Skin of body (tissue), 1 donor: ENCODE measurements at regions not wholly inside any gene's neighbourhood (a gene's known extent, or its start where the extent isn't known, plus 50 kb on each side); places are given as distances from the start of the nearest gene placed in this dataset.

Experiments
- DNase-seq: peaks from one replicate; lab custom pipeline; 2025; lab: John Stamatoyannopoulos, UW

DNA sequence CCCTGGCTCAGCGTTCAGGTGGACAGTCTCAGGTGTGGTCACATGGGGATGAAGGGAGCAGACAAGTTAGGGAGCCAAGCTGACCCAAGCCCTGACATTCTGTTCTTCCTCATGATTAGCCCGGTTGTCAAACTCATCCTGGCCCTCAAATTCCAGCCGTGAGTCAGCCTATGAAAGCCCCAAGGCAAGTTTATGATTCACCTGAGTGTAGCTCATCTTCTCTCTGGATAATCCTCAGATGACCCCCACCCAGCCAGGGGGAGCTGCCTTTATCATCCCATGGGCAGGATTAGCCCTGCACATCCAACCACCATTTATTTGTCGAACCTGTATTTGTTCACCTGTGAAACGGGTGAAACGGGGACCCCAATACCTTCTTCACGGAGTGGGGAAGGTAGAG lies 161.9 kb downstream of the DHX35 start:
- DNase-seq = no peak

DNA sequence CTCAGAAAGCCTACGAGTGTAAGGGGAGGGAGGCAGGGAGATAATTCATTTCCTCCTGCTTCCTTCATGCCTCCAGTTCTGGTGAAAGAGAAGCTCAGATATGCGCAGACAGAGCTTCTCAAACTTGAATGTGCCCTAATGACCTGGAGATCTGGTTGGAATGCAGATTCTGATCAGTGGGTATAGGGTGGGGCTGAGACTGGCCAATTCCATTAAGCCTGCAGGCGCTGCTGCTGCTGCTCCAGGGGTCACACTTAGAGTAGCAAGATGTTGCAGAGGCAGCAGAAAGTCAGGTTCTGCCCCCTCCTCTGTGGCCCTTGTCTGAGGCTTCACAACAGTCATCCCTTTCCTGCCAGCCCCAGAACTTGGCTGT lies 161.0 kb downstream of the DHX35 start:
- no peak for DNase-seq

DNA sequence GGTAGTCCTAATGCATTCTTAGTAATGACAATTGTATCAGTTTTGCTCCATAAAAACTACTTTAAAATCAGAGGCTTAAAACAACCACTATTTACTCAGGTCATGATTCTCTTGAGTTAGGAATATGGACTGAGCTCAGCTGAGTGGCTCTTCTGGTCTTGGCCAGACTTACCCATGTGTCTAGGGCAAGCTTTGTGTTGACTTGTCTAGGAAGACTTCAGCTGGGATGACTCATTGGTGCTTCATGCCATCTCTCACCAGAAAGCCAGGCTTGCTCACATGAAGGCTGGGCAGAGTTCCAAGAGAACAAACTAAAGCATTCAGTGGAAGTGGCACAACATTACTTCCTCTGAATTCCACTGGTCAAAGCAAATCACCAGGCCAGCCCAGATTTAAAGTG lies 155.3 kb downstream of the DHX35 start:
- DNase-seq = no peak

DNA sequence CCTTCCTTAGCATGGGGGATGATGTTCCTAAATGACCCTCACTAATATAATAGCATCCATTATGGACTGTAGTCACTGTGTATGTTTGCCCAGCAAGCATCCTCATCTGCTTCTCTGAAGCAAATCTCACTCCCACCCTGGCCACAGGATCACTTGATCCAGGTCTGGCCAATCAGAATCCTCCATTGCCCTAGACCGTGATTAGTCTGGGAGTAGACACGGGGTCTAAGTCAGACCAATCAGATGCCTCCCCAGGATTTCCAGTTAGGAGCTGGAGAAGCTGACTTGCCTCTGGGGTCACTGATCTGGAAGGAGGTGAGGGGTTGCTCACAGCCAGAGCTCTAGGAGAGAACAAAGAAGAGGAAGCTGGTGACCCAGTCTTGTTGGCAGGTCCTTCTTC lies 153.9 kb downstream of the DHX35 start:
- no peak for DNase-seq

DNA sequence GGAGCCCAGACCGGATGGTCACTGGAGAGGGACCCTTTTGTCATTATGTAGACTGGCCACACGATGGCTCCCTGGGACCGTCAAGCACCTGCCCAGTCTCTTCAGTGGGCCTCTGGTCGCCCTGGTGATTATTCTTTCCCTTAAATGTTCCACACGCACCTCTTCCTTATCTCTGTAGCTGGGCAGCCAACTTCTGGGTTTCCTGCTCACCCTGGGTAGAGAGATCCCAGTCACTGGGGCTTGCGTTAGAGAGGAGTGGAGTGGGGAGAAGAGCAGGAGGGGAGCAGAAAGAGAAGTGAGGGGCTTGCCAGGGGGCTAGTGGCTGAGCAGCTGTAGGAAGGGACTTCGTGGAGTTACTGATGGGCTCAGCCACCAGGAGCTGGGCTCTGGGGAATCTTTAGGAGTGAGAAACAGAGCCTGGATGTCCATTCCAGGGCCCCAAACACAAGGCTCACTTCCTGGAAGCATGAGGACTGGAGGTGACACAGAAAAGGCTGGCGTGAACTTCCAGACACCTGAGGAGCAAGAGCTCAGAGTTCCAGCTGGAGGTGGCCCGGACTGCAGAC lies 150.1 kb downstream of the DHX35 start:
- no peak for DNase-seq

DNA sequence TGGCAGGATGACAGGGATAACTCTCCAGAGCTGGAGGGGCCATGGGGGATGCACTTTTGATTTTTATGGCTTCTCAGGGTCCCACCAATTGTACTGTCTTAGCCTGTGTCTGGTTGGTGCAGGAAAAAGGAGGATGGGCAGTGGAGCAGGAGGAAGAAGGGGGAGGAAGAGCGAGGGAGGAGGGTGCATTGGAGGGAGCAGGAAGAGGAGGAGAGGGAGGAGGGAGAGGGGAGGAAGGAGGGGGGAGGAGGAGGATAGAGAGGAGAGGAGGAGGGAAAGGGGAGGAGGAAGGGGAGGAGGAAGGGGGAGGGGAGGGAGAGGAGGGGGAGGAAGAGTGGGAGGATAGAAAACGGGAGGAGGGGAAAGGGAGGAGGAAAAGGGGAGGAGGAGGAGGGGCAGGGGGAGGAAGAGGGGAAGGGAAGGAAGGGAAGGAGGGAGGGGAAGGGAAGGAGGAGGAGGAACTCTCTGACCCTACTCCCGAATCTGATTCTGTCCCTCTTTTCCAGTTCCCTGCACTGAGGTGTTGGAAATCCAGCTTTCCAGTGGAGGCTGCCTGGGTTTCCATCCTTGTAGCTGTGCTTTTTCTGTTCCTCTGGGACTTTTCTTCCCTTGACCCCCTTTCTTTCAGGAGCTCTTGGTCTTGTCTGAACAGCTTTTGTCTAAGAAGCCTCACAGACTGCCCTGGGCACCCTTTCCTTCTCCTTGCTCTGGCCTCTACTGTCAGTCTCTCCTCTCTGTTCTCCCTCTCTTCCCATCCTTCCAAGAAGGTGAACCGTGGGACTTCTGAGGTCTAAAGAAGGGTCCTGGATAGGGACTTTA lies 149.4 kb downstream of the DHX35 start:
- DNase-seq = no peak

DNA sequence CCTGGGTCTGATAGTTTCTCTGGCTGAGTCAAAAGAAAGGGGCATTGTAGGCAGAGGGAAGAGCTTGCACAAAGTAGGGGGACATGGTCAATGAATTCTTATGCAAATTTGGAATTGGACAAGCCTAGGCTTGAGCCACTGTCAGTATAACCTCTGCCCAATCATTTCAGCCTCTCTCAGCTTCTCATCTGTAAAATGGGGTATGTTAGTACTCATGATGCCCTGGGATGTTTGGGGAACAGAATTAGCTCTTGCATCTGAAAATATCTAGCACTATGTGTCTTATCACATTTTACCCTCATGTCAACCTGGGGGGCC lies 148.6 kb downstream of the DHX35 start:
- DNase-seq = no peak

DNA sequence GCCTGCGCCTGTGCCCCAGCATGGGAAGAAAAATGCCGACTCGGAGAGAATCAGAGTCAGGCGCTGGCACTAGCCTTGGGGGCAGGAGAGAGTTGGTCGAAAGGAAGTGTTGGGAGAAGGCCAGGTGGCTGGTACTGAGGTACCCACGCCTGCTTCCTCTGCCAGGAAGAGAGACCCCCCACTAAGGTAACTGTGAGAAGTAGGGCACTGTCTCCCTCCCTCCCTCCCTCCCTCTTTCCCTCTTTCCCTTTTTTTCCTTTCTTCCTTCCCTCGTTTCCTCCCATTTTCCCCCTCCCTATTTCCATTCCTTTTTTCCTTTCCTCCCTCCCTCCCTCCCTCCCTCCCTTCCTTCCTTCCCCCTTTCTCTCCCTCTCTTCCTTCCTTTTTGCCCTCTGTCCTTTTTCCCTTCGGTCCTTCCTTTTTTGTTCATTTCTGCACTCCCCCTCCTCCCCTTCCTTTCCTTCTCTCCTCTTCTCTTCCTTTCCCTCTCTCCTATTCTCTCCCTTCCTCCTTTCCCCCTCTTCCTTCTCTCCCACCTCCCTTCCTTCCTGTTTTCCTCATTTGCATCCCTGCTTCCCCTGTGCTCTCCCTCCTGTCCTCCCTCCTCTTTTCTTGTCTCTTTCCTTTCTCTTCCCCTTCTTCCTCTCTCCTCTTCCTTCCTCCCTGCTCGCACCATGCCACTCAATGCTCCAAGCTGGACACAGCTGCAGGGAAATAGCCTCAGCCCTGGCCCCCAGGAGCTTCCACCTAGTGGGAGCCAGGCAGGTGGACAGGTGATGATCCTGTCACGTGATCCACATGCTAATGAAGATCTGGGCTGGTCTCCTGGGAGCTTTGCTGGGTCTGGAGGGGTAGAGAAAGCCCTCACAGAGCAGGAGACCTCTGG lies 148.0 kb downstream of the DHX35 start:
- DNase-seq = no peak

DNA sequence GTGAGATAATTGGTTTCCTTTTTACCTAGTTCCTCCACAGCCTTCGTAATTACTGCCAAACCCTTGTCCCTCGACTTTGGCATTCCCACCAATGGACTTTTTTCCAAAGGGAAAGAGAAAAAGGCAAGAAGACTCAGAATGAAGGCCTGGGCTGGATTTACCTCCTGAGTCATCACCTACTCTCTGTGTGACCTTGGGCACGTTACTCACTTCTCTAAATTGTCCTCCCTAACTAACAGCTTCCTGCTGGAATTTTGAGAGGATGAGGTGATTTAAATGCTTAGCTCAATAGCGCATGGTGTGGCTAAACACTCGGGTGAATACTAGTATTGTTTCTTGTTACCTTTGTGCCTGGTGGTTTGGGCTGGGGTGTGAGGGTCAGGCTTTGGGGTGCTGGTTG lies 146.6 kb downstream of the DHX35 start:
- DNase-seq = no peak

DNA sequence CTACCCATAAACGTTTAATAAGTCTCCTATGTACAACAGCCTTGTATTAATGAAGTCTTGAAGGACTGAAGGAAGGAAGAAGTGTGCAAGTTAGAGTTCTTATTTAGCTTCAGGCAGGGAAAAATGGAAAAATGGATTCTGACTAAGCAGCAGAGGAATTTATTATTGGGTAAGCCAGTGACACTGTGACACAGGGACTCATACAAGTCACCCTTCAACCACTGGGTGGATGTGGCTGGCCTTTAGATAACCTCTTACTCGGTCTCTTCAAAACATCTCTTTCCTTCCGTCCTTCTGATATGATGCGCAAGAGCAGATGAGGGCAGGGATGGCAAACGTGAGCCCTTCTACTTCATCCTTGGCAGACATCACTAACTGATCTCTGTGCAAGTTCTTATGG lies 145.6 kb downstream of the DHX35 start:
- DNase-seq = no peak

DNA sequence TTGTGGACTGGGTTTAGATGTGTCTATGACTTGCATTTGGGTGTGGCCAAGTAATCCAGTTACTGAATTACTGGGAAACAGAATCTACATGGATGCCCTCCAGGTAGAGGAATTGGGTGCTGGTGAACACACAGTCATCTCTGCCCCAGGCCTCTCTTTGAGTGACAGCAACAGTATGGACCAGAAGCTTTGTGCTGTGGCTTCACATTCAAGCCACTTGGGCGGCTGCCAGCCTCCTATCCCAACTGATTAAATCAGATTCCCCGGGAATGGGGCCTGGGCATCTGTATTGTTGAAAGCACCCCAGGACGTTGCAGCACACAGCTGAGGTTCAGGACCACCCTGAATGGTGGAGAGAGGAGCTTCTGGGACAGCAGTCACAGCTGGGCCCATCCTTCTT lies 144.6 kb downstream of the DHX35 start:
- DNase-seq = no peak

DNA sequence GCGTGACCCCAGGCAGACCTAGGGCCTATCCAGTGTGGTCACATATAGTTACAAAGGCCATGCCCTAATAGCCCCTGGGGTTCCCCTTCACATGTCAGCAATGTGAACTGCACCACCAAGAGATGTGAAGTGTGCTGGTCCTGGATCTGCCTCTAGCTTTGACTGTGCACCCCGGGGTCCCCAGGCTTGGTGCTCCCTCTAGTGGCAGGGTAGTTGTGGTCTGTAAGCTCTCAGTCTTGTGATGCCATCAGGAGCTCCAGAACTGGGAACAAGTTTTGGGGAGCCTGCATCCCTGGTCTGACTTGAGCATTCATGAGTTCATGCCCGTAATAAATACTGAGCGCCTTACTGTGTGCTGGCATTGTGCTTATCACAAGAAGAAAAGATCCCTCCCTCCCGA lies 143.4 kb downstream of the DHX35 start:
- no peak for DNase-seq

DNA sequence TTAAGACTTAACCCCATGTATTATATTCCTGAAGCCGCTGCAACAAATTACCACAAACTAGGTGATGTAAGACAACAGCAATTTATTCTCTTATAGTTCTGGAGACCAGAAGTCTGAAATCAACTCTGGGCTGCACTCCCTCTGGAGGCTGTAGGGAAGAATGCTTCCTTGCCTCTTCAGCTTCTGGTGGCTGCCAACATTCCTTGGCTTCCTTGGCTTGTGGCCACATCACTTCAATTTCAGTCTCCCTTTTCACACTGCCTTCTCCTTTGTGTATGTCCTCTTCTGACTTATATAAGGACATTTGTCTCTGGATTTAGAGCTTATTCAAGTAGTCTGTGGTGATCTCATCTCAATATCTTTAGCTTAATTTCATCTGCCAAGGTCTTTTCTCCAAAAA lies 141.6 kb downstream of the DHX35 start:
- DNase-seq = no peak

DNA sequence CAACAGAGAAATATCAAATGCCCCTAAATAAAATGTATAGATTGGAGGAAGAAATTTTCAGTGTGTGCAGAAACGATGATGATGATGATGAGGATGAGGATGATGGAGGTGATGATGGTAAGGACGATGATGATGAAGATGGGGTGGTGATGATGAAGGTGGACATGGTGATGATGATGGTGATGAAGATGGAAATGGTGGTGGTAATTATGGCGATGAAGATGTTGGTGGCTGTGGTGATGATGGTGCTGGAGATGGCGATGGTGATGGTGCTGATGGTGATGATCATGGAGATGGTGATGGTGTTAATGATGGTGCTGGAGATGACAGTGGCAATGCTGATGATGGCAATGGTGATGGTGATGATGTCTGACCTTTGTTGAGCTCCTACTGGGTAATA lies 141.2 kb downstream of the DHX35 start:
- DNase-seq = no peak

DNA sequence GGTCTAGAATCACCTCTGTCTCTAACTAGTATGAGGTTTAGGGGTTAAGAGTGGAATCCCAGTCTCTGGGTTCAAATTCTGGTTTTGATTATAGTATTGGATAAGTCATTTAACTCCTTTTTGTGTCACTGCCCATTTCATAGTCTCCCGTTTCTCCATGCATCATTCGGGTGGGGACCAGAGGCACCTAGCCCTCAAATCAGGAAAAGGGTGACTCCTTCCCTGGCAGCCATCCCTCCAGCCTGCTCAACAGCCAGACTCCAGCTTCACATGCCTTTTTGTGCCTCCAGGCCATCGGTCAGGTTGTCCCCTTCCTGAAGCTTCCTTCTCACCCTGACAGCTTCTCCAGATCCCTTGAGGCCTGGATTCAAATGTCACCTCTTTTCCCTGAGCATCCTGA lies 139.8 kb downstream of the DHX35 start:
- no peak for DNase-seq

DNA sequence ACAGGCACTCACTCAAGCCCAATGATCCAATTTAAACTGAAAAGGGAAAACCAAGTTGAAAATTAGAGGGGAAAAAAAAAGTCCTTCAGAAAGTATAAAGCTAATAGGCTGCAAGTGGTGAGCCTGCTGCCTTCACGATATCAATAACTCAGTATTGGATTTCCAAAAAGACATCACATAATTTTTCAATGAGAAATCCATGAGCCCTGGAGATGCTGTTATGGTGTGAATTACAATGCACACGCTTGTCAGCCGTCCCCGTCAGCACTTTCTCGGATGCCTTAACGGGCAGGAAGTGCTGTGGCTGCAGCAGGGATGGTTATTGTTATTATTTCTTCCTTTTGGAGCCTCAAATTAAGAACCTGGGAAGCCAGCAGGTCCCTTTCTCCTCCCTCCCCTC lies 138.5 kb downstream of the DHX35 start:
- DNase-seq = no peak

DNA sequence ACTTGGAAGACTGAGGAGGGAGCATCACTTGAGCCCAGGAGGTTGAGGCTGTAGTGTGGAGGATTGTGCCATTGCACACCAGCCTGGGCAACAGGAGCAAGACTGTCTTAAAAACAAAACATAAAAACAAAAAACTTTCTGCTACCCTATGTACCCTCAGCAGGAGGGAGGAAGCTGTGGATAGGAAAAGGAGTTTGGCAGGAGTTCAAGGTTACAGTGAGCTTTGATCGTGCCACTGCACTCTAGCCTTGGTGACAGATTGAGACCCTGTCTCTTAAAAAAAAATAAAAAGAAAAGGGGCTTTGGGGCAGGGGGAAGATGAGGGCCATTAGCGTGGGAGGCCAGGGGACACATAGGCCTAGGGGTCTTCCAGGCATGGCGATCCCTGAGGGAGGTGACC lies 135.7 kb downstream of the DHX35 start:
- no peak for DNase-seq

DNA sequence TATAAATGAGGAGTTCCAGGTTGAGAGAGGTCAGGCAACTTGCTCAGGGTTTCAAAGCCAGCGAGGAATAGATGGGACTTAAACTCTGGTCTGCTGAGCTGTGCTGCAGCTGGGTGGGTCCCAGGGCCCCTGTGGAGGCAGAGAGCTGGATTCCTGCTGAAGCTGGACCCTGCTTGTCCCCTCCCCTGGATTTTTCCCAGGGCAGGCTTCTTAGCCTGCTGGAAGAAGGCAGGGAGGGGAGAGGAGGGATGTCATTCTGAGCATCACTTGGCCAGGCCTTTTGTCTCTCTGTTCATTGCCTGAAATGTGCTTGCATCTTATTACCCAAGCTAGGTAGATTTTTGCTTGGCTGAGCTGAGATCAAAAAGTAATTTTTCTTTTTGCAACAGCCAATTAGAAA lies 133.7 kb downstream of the DHX35 start:
- no peak for DNase-seq

DNA sequence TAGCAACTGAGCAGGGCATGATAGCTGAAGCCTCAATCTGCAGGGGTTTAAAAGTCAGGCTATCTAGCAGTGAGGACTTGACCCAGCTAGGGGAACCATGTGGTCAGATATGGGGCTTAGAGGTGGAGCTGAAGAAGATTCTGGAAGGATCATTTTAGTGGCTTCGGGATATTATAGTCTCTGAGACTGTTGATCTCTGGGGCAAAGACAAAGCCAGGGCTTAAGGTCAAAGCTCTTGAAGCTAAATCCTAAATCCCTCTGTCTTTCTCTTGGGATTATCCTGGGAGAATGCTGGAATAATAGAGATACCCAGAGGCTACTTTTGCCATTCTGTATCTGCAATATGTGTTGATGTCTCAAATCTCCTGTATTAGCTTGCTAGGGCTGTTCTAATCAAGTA lies 132.2 kb downstream of the DHX35 start:
- DNase-seq = no peak

DNA sequence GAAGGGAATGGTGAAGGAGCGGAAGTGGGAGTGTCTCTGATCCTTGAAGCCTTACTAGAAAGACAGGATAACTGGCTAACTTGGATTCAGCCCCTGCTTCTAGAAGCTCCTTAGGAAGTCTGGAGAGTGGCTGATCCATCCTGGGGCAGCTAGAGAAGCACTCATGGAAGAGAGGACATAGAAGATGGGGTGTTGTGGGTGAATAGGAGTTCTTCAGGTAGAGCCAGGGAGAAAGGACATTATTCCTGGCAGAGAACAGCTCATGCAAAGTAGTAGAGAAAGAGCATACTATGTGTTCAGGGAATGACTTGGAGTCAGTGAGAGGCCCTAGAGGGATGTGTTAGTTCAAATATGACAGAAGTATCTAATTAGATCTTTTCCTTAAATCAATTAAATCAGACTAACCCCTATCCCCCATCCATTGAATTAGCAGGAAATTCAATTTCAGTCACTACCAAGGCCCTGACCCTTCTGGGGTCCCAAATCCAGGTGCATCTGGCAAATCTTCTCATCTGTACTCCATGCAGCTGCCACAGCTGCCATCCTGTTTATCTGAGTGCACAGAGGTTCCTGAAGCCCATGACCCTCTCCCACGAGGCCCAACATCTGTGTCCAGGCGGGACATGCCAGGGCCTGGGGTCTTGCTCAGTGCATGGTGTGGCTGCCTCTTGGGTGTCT lies 130.7 kb downstream of the DHX35 start:
- DNase-seq = no peak

DNA sequence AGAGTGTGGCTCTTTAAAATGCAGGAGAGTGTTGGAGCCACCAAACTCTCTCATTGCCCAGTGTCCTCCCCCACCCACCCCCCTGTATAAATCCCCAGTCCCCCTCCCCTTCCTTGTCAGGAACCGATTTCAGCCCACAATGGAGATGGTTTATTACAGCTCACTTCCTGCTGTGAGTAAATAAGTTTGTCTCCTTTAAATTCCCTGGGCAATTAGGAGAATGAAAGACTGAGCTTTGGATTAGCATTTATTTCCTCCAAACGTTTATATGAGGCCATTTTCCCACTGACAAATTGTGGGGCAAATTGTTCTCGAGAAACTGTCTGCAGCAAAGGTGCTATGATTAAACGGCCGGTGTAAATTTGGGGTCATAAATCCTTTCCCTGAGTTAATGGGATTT lies 128.8 kb downstream of the DHX35 start:
- DNase-seq = no peak

DNA sequence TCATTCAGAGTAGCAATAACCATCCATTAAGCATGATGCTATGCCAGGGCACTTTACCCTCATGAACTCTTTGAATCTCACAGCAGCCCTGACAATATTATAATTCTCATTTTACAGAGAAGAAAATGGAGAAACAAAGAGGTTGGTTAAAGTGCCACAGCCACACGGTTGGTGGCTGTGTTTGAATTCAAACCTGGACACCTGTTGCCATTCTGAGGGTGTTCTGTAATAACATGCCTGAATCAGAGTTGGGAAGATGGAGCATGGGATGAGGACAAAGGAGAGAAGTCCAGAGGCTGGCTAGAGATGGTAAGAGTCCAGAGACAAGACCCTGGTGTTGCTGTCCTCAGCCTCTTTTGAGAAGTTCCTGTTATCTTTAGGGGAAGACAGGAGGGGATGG lies 127.7 kb downstream of the DHX35 start:
- DNase-seq = no peak
